ENCODE measurements at regions not wholly inside any gene's neighbourhood (a gene's known extent, or its start where the extent isn't known, plus 50 kb on each side); places are given as distances from the start of the nearest gene placed in this dataset.

GRCh38 chr7:130970696-130971095 is 236.7 kb upstream of the KLF14 start:
- Histone ChIP-seq H3K4me3 (ENCODE audit: insufficient read depth, low read length) (no peak overlapping the region), H3K27me3 (ENCODE audit: insufficient read depth, low read length) (no peaks in the 10 kb centered on the region), H3K79me2 (ENCODE audit: insufficient read depth, low read length) (peaks cover 60% of the 10 kb centered on the region), H3K4me2 (ENCODE audit: insufficient read depth, low read length) (no peak overlapping the region), H4K20me1 (ENCODE audit: insufficient read depth, low read length) (no peaks in the 10 kb centered on the region), H2AFZ (ENCODE audit: low read length) (no peak overlapping the region), H3K9me3 (ENCODE audit: low read depth, low read length) (no peaks in the 10 kb centered on the region), H3K27ac (ENCODE audit: low read depth, low read length) (no peak overlapping the region), H3K36me3 (ENCODE audit: insufficient read depth, low read length) (no peaks in the 10 kb centered on the region), H3K4me1 (ENCODE audit: insufficient read depth, low read length) (peaks cover 21% of the 10 kb centered on the region)
- TF ChIP-seq CTCF (IDR thresholded peaks at IDR 0.05; ENCODE audit: extremely low read depth, low read depth, low read length) = no peak
- DNase-seq (ENCODE audit: insufficient read length, low spot score, missing footprints) = no peak

GRCh38 chr7:130971297-130971696 is 237.3 kb upstream of the KLF14 start:
- H3K27me3 ChIP-seq (ENCODE audit: insufficient read depth, low read length) = no peaks in the 10 kb centered on the region
- peaks cover 64% of the 10 kb centered on the region for H3K79me2 ChIP-seq (ENCODE audit: insufficient read depth, low read length)
- H3K27ac ChIP-seq (ENCODE audit: low read depth, low read length) = no peak overlapping the region
- peaks cover 17% of the 10 kb centered on the region for H3K4me1 ChIP-seq (ENCODE audit: insufficient read depth, low read length)
- H3K9me3 ChIP-seq (ENCODE audit: low read depth, low read length) = no peaks in the 10 kb centered on the region
- no peak overlapping the region for H3K4me2 ChIP-seq (ENCODE audit: insufficient read depth, low read length)
- no peak overlapping the region for H3K4me3 ChIP-seq (ENCODE audit: insufficient read depth, low read length)
- no peak for TF ChIP-seq CTCF (IDR thresholded peaks at IDR 0.05; ENCODE audit: extremely low read depth, low read depth, low read length)
- no peak overlapping the region for H2AFZ ChIP-seq (ENCODE audit: low read length)
- DNase-seq (ENCODE audit: insufficient read length, low spot score, missing footprints) = no peak
- H4K20me1 ChIP-seq (ENCODE audit: insufficient read depth, low read length) = no peaks in the 10 kb centered on the region
- H3K36me3 ChIP-seq (ENCODE audit: insufficient read depth, low read length) = no peaks in the 10 kb centered on the region

GRCh38 chr7:130972201-130972600 is 238.2 kb upstream of the KLF14 start:
- Histone ChIP-seq H3K4me3 (ENCODE audit: insufficient read depth, low read length) (no peak overlapping the region), H3K36me3 (ENCODE audit: insufficient read depth, low read length) (no peaks in the 10 kb centered on the region), H3K4me1 (ENCODE audit: insufficient read depth, low read length) (peaks cover 8% of the 10 kb centered on the region), H3K4me2 (ENCODE audit: insufficient read depth, low read length) (no peak overlapping the region), H2AFZ (ENCODE audit: low read length) (no peak overlapping the region), H3K27ac (ENCODE audit: low read depth, low read length) (no peak overlapping the region), H3K79me2 (ENCODE audit: insufficient read depth, low read length) (peaks cover 70% of the 10 kb centered on the region), H3K9me3 (ENCODE audit: low read depth, low read length) (no peaks in the 10 kb centered on the region), H4K20me1 (ENCODE audit: insufficient read depth, low read length) (no peaks in the 10 kb centered on the region), H3K27me3 (ENCODE audit: insufficient read depth, low read length) (no peaks in the 10 kb centered on the region)
- DNase-seq (ENCODE audit: insufficient read length, low spot score, missing footprints) = no peak
- no peak for TF ChIP-seq CTCF (IDR thresholded peaks at IDR 0.05; ENCODE audit: extremely low read depth, low read depth, low read length)

- no peak overlapping the region for H3K27ac ChIP-seq (ENCODE audit: low read depth, low read length)
- H3K4me2 ChIP-seq (ENCODE audit: insufficient read depth, low read length) = no peak overlapping the region
- DNase-seq (ENCODE audit: insufficient read length, low spot score, missing footprints) = no peak
- peaks cover 3% of the 10 kb centered on the region for H3K4me1 ChIP-seq (ENCODE audit: insufficient read depth, low read length)
- H3K79me2 ChIP-seq (ENCODE audit: insufficient read depth, low read length) = peaks cover 69% of the 10 kb centered on the region
- no peak overlapping the region for H3K4me3 ChIP-seq (ENCODE audit: insufficient read depth, low read length)
- no peak overlapping the region for H2AFZ ChIP-seq (ENCODE audit: low read length)
- H3K9me3 ChIP-seq (ENCODE audit: low read depth, low read length) = no peaks in the 10 kb centered on the region
- no peaks in the 10 kb centered on the region for H4K20me1 ChIP-seq (ENCODE audit: insufficient read depth, low read length)
- no peaks in the 10 kb centered on the region for H3K36me3 ChIP-seq (ENCODE audit: insufficient read depth, low read length)
- TF ChIP-seq CTCF (IDR thresholded peaks at IDR 0.05; ENCODE audit: extremely low read depth, low read depth, low read length) = no peak
- H3K27me3 ChIP-seq (ENCODE audit: insufficient read depth, low read length) = no peaks in the 10 kb centered on the region
Observed at GRCh38 chr7:130973637-130974036, 239.6 kb upstream of the KLF14 start.
